Fibroblast of lung (primary cell): ENCODE measurements at regions not wholly inside any gene's neighbourhood (a gene's known extent, or its start where the extent isn't known, plus 50 kb on each side); places are given as distances from the start of the nearest gene placed in this dataset.

Source experiments
- DNase-seq, 2 donors: peaks; one replicate each; pipeline versions ENCODE4 v3.0.0 to v3.0.0-alpha.2; 2010; ENCODE audit warnings: low read depth in 2 of 2
- H2AFZ ChIP-seq: 2 replicates; pipeline ENCODE4 v1.5.1; 2012; ENCODE audit warnings: low read length, control low read depth, inconsistent platforms
- H3K27ac ChIP-seq: 2 replicates; pipeline ENCODE4 v1.5.1; 2011; ENCODE audit warnings: low read length, control low read depth; ENCODE audit not compliant: insufficient read depth
- H3K27me3 ChIP-seq: 2 replicates; pipeline ENCODE4 v1.5.1; 2011; ENCODE audit warnings: mild to moderate bottlenecking, low read length; ENCODE audit not compliant: control insufficient read depth, insufficient read depth
- H3K36me3 ChIP-seq: 2 replicates; pipeline ENCODE4 v1.5.1; 2011; ENCODE audit warnings: low read length; ENCODE audit not compliant: control insufficient read depth, insufficient read depth
- H3K4me1 ChIP-seq: 2 replicates; pipeline ENCODE4 v1.5.1; 2011; ENCODE audit warnings: low read length; ENCODE audit not compliant: control insufficient read depth, insufficient read depth; ENCODE audit errors: extremely low read depth
- H3K4me2 ChIP-seq: 2 replicates; pipeline ENCODE4 v1.5.1; 2011; ENCODE audit warnings: low read length, control low read depth; ENCODE audit not compliant: insufficient read depth; ENCODE audit errors: extremely low read depth
- H3K4me3 ChIP-seq, 4 experiments: fragments of 200-600 bp in 1 of 4; sonication (generic) in 1 of 4; replicated peaks in 1 of 4; 2 replicates each; pipeline ENCODE4 v1.5.1; 2011 to 2016; ENCODE audit warnings: low read length in 4 of 4, low read depth in 3 of 4, mild to moderate bottlenecking in 3 of 4, control low read depth in 2 of 4, inconsistent platforms in 1 of 4, mixed read lengths in 1 of 4; ENCODE audit not compliant: insufficient read depth in 1 of 4; ENCODE audit errors: control extremely low read depth in 1 of 4
- H3K79me2 ChIP-seq: 2 replicates; pipeline ENCODE4 v1.5.1; 2012; ENCODE audit warnings: mild to moderate bottlenecking, low read length, inconsistent platforms; ENCODE audit not compliant: control insufficient read depth, insufficient read depth
- H3K9ac ChIP-seq: 2 replicates; pipeline ENCODE4 v1.5.1; 2011; ENCODE audit warnings: mild to moderate bottlenecking, low read length, control low read depth; ENCODE audit not compliant: insufficient read depth
- H3K9me3 ChIP-seq: 2 replicates; pipeline ENCODE4 v1.5.1; 2012; ENCODE audit warnings: low read depth, low read length; ENCODE audit not compliant: control insufficient read depth, insufficient read depth
- H4K20me1 ChIP-seq: 2 replicates; pipeline ENCODE4 v1.5.1; 2011; ENCODE audit warnings: low read length; ENCODE audit not compliant: control insufficient read depth, insufficient read depth; ENCODE audit errors: extremely low read depth
- CTCF ChIP-seq, 2 donors: IDR thresholded peaks in 1 of 2; conservative IDR thresholded peaks in 1 of 2; 1 replicate in 1 of 2; 2 replicates in 1 of 2; pipeline ENCODE4 v1.5.1; 2011 to 2012; ENCODE audit warnings: low read length in 2 of 2, control low read depth in 1 of 2, inconsistent platforms in 1 of 2, low read depth in 1 of 2, mild to moderate bottlenecking in 1 of 2
- EZH2 ChIP-seq: IDR thresholded peaks from 2 replicates; pipeline ENCODE4 v1.5.1; 2012; ENCODE audit warnings: low read length, control low read depth, mild to moderate bottlenecking; ENCODE audit errors: missing control alignments

- Histone ChIP-seq H3K4me2 (no peak overlapping the region), H3K9me3 (no peaks in the 10 kb centered on the region), H2AFZ (no peak overlapping the region), H3K36me3 (no peaks in the 10 kb centered on the region), H3K9ac (no peak overlapping the region), H3K4me1 (no peaks in the 10 kb centered on the region), H3K27me3 (no peaks in the 10 kb centered on the region), H4K20me1 (no peaks in the 10 kb centered on the region), H3K4me3 (no peak overlapping the region), H3K27ac (no peak overlapping the region), H3K79me2 (no peaks in the 10 kb centered on the region)
- TF ChIP-seq CTCF (conservative IDR thresholded peaks at IDR 0.05 in 1 of 2, IDR thresholded peaks at IDR 0.05 in 1 of 2; ENCODE audit: low read depth in 1 of 2, low read length in 2 of 2), result no peak
- no peak for DNase-seq
Observed at GRCh38 chr1:106880226-106880625, 176.2 kb upstream of the PRMT6 start.

- H3K4me2 ChIP-seq, result no peak overlapping the region
- DNase-seq, result no peak
- TF ChIP-seq CTCF (conservative IDR thresholded peaks at IDR 0.05 in 1 of 2, IDR thresholded peaks at IDR 0.05 in 1 of 2; ENCODE audit: low read depth in 1 of 2, low read length in 2 of 2) (no peak), EZH2 (no peak)
- no peak overlapping the region for H3K4me3 ChIP-seq
- H3K36me3 ChIP-seq, result no peaks in the 10 kb centered on the region
- H3K27me3 ChIP-seq, result no peaks in the 10 kb centered on the region
- no peaks in the 10 kb centered on the region for H3K79me2 ChIP-seq
- no peaks in the 10 kb centered on the region for H4K20me1 ChIP-seq
- H3K9me3 ChIP-seq, result no peaks in the 10 kb centered on the region
- H2AFZ ChIP-seq, result no peak overlapping the region
- no peak overlapping the region for H3K27ac ChIP-seq
- H3K4me1 ChIP-seq, result no peaks in the 10 kb centered on the region
- H3K9ac ChIP-seq, result no peak overlapping the region
Observed at GRCh38 chr1:106883208-106883607, 173.3 kb upstream of the PRMT6 start.

- no peaks in the 10 kb centered on the region for H3K27me3 ChIP-seq
- H4K20me1 ChIP-seq, result no peaks in the 10 kb centered on the region
- H3K4me3 ChIP-seq, result no peak overlapping the region
- H3K4me1 ChIP-seq, result no peaks in the 10 kb centered on the region
- H2AFZ ChIP-seq, result no peak overlapping the region
- no peaks in the 10 kb centered on the region for H3K36me3 ChIP-seq
- no peak overlapping the region for H3K9ac ChIP-seq
- no peak for DNase-seq
- H3K4me2 ChIP-seq, result no peak overlapping the region
- TF ChIP-seq CTCF (conservative IDR thresholded peaks at IDR 0.05 in 1 of 2, IDR thresholded peaks at IDR 0.05 in 1 of 2; ENCODE audit: low read depth in 1 of 2, low read length in 2 of 2) (no peak), EZH2 (no peak)
- no peaks in the 10 kb centered on the region for H3K79me2 ChIP-seq
- no peak overlapping the region for H3K27ac ChIP-seq
- H3K9me3 ChIP-seq, result no peaks in the 10 kb centered on the region
Observed at GRCh38 chr1:106889059-106889458, 167.4 kb upstream of the PRMT6 start.
